KMS-11 (cell line): ENCODE measurements at regions not wholly inside any gene's neighbourhood (a gene's known extent, or its start where the extent isn't known, plus 50 kb on each side); places are given as distances from the start of the nearest gene placed in this dataset.
"Not testable (repeated sequence)": the region's sequence is repeated elsewhere in the genome, so short reads cannot be mapped to it uniquely, and the experiment has no call there.

Experiments
- H2AFZ ChIP-seq: fragments of 200-600 bp; sonication (generic); 2 replicates; pipeline ENCODE4 v1.6.1; 2016; ENCODE audit warnings: antibody characterized with exemption, mixed run types, low read depth
- H3K27ac ChIP-seq: fragments of 200-600 bp; sonication (generic); 2 replicates; pipeline ENCODE4 v1.6.1; 2016; ENCODE audit warnings: mild to moderate bottlenecking, mixed run types
- H3K27me3 ChIP-seq: fragments of 200-600 bp; sonication (generic); 2 replicates; pipeline ENCODE4 v1.6.1; 2017; ENCODE audit warnings: mild to moderate bottlenecking, low read depth, mixed run types, moderate library complexity; ENCODE audit not compliant: insufficient read depth
- H3K36me3 ChIP-seq: fragments of 200-600 bp; sonication (generic); 2 replicates; pipeline ENCODE4 v1.6.1; 2017; ENCODE audit warnings: mild to moderate bottlenecking, mixed run types; ENCODE audit not compliant: insufficient read depth
- H3K4me1 ChIP-seq: fragments of 200-600 bp; sonication (generic); 2 replicates; pipeline ENCODE4 v1.6.1; 2016; ENCODE audit warnings: mild to moderate bottlenecking, low read depth, mixed run types; ENCODE audit not compliant: poor library complexity, severe bottlenecking
- H3K4me2 ChIP-seq: fragments of 200-600 bp; sonication (generic); 2 replicates; pipeline ENCODE4 v1.7.0; 2016; ENCODE audit warnings: mild to moderate bottlenecking, mixed run types
- H3K4me3 ChIP-seq: fragments of 200-600 bp; sonication (generic); IDR thresholded peaks from 2 replicates; pipeline ENCODE4 v1.6.1; 2017; ENCODE audit warnings: low read depth, low read length, mixed read lengths; ENCODE audit not compliant: insufficient read depth
- H3K79me2 ChIP-seq: fragments of 200-600 bp; sonication (generic); 2 replicates; pipeline ENCODE4 v1.6.1; 2016; ENCODE audit warnings: low read depth, mixed run types; ENCODE audit not compliant: insufficient read depth
- H3K9ac ChIP-seq: fragments of 200-600 bp; sonication (generic); 2 replicates; pipeline ENCODE4 v1.6.1; 2016; ENCODE audit warnings: mild to moderate bottlenecking, mixed run types
- H4K20me1 ChIP-seq: fragments of 200-600 bp; sonication (generic); 2 replicates; pipeline ENCODE4 v1.6.1; 2016; ENCODE audit warnings: mild to moderate bottlenecking, mixed run types; ENCODE audit not compliant: insufficient read depth
- TF ChIP-seq, protein P1 (sequence below): fragments of 200-600 bp; sonication (generic); conservative IDR thresholded peaks from 2 replicates; pipeline ENCODE4 v1.6.1; 2017; ENCODE audit warnings: low read depth, mild to moderate bottlenecking, antibody characterized with exemption, low read length, moderate library complexity, mixed read lengths

DNA sequence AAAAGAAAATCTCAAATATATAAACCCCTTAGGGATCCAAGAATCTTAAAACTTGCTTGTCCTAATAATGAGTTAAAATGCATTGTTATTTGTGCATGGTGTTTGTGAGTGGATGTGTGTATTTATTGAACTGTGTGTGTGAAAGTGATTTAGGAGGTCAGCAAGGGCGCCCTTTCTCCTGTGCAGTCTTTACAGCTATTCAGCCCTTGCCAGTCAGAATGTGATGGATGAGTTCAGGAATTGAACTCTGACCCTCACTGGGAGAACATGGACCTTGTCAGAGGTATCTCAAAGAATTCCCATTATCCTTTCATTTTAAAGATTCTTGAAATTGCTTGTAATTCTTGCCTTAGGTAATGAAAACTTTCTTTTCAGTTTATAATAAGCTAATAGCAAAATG lies 493.0 kb upstream of the ADGRL4 start:
- Histone ChIP-seq H3K4me2 (no peak overlapping the region), H3K4me1 (no peaks in the 10 kb centered on the region), H3K4me3 (no peak overlapping the region), H3K27me3 (no peaks in the 10 kb centered on the region), H3K27ac (no peak overlapping the region), H3K36me3 (no peaks in the 10 kb centered on the region), H4K20me1 (no peaks in the 10 kb centered on the region), H2AFZ (no peak overlapping the region), H3K9ac (no peak overlapping the region), H3K79me2 (no peaks in the 10 kb centered on the region)
- TF ChIP-seq, protein P1, sequence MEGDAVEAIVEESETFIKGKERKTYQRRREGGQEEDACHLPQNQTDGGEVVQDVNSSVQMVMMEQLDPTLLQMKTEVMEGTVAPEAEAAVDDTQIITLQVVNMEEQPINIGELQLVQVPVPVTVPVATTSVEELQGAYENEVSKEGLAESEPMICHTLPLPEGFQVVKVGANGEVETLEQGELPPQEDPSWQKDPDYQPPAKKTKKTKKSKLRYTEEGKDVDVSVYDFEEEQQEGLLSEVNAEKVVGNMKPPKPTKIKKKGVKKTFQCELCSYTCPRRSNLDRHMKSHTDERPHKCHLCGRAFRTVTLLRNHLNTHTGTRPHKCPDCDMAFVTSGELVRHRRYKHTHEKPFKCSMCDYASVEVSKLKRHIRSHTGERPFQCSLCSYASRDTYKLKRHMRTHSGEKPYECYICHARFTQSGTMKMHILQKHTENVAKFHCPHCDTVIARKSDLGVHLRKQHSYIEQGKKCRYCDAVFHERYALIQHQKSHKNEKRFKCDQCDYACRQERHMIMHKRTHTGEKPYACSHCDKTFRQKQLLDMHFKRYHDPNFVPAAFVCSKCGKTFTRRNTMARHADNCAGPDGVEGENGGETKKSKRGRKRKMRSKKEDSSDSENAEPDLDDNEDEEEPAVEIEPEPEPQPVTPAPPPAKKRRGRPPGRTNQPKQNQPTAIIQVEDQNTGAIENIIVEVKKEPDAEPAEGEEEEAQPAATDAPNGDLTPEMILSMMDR: no peak

DNA sequence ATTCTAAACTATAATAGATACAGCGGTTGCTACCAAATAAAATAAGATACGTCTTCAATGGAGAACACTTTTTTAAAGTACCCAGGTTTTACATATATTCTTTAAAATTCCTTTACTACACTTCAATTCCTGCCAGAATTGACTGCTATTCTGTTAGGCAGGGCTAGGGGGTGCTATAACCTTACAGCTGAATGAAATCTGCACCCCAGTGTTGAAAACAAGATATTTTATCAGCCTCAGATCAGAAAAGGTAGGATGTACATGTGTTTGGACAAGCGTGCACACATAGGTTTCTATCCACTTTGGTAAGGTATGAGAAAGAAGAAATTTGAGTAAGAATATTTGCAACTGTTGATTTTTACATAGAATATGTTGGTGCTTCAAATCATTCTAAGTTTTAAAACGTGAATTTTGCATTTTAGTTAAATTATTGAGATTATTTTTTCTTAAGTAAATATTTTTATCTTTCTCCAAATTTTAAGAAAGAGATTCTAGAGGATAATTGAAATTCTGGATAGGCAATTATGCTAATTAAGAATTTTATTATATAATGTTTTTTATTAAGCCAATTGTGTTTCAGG lies 490.8 kb upstream of the ADGRL4 start:
- Histone ChIP-seq H3K27me3 (no peaks in the 10 kb centered on the region), H3K4me2 (no peak overlapping the region), H2AFZ (no peak overlapping the region), H3K36me3 (no peaks in the 10 kb centered on the region), H4K20me1 (no peaks in the 10 kb centered on the region), H3K27ac (no peak overlapping the region), H3K79me2 (no peaks in the 10 kb centered on the region), H3K9ac (no peak overlapping the region), H3K4me3 (no peak overlapping the region), H3K4me1 (no peaks in the 10 kb centered on the region)
- TF ChIP-seq, protein P1: peak; percentile 82

DNA sequence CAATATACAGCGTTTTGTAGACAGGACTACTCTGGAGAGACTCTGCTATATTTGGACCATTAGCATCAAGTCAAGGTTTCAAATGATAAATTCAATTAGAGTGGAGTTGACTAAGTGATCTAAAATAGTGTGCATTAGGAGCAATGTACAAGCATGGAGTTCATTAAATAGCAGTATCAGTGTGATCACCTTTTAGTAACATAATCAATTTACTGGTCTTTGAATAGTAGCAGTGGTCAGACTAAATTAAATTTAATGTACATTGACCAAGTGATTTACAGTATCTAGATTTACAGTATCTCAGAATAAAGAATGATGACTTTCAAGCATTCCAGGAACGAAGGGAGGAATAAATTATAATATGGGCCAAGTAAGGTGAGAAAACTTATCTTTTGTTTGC lies 489.6 kb upstream of the ADGRL4 start:
- no peaks in the 10 kb centered on the region for H4K20me1 ChIP-seq
- no peak overlapping the region for H3K4me3 ChIP-seq
- H3K4me2 ChIP-seq: no peak overlapping the region
- H2AFZ ChIP-seq: no peak overlapping the region
- H3K36me3 ChIP-seq: no peaks in the 10 kb centered on the region
- H3K27ac ChIP-seq: no peak overlapping the region
- H3K4me1 ChIP-seq: no peaks in the 10 kb centered on the region
- TF ChIP-seq, protein P1: no peak
- no peaks in the 10 kb centered on the region for H3K27me3 ChIP-seq
- no peaks in the 10 kb centered on the region for H3K79me2 ChIP-seq
- H3K9ac ChIP-seq: no peak overlapping the region

DNA sequence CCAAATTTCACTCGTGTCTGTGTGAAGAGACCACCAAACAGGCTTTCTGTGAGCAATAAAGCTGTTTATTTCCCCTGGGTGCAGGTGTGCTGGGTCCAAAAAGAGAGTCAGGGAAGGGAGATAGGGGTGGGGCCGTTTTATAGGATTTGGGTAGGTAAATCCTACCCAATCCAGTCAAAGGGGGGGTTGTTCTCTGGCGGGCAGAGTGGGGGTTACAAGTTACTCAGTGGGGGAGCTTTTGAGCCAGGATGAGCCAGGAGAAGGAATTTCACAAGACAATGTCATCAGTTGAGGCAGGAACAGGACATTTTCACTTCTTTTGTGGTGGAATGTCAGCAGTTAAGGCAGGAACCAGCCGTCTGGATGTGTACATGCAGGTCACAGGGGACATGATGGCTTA lies 487.2 kb upstream of the ADGRL4 start:
- H3K9ac ChIP-seq, H3K36me3 ChIP-seq, H3K79me2 ChIP-seq, H2AFZ ChIP-seq, H3K4me2 ChIP-seq, H4K20me1 ChIP-seq, H3K4me1 ChIP-seq, H3K27me3 ChIP-seq, H3K4me3 ChIP-seq, H3K27ac ChIP-seq: not testable (repeated sequence)

DNA sequence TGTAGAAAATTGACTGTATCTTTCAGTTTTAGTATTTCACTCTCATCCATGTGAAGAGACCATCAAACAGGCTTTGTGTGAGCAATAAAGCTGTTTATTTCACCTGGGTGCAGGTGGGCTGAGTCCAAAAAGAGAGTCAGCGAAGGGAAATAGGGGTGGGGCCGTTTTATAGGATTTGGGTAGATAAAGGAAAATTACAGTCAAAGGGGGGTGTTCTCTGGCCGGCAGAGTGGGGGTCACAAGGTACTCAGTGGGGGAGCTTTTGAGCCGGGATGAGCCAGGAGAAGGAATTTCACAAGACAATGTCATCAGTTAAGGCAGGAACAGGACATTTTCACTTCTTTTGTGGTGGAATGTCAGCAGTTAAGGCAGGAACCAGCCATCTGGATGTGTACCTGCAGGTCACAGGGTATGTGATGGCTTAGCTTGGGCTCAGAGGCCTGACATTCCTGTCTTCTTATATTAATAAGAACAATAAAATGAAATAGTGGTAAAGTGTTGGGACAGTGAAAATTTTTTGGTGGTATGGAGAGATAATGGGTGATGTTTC lies 482.1 kb upstream of the ADGRL4 start:
- H3K9ac ChIP-seq, H3K27ac ChIP-seq, H3K27me3 ChIP-seq: not testable (repeated sequence)

More for the DNA sequence above, 482.1 kb upstream of the ADGRL4 start:
- H3K36me3 ChIP-seq, H3K4me2 ChIP-seq, H3K79me2 ChIP-seq, H3K4me3 ChIP-seq, H2AFZ ChIP-seq, H4K20me1 ChIP-seq, H3K4me1 ChIP-seq: not testable (repeated sequence)
